ENCODE measurements at regions not wholly inside any gene's neighbourhood (a gene's known extent, or its start where the extent isn't known, plus 50 kb on each side); places are given as distances from the start of the nearest gene placed in this dataset.
"Not testable (repeated sequence)": the region's sequence is repeated elsewhere in the genome, so short reads cannot be mapped to it uniquely, and the experiment has no call there.

DNA sequence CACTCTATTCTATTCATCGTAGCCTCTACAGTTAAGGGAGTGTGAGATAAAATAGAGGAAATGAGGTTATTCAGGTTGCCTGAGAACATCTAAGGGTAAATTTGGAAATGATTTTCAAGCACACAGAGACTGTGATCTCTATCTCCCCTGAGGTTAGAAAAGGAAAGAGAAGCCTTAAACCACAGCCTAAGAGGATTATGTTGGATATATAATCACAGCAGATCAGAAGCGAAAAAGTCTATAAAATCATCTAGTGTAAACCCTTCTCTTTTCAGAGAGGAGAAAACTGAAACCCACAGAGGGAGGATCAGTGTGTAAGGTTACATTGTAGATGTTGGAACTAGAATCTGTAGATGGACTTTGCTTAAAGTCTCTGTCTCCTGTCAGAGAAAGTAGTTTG is 90.6 kb upstream of the SEMA3E start:
- H3K9me3 ChIP-seq (ENCODE audit: control insufficient read depth, insufficient read depth, low read length), result no peaks in the 10 kb centered on the region
- no peak overlapping the region for H3K27ac ChIP-seq (ENCODE audit: low read depth, low read length)
- no peak overlapping the region for H3K9ac ChIP-seq (ENCODE audit: low read depth, low read length)
- no peaks in the 10 kb centered on the region for H3K36me3 ChIP-seq (ENCODE audit: control insufficient read depth, insufficient read depth, low read length)
- H3K4me3 ChIP-seq (ENCODE audit: low read depth, low read length), result no peak overlapping the region
- H3K27me3 ChIP-seq (ENCODE audit: control insufficient read depth, insufficient read depth, low read length), result no peaks in the 10 kb centered on the region; the same call in 1 of the 2 replicates
- no peaks in the 10 kb centered on the region for H3K4me1 ChIP-seq (ENCODE audit: control insufficient read depth, insufficient read depth, low read length)

DNA sequence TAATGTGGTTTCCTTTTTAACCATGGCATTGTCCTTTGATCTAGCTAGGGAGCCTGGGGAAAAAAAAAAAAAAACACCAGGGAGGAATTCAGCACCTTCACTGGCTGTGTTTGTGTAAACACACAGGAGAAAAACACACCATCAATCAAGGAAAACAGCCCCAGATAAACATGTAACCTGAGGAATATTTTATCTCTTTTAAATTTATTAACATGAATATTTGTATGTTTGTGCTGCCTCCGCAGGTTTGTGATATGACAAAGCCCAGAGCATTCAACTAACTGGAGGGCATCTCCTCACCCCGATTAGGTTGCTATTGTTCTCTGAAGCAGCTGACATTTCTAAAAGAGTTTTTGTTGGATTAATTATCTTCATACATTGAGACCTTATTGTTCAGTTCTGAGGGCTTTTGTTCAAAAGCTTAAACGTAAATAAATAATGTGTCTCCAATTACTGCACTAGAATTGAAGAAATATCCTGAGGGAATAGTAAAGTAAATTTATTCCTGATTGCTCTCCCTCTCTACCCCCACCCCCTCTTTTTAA is 89.4 kb upstream of the SEMA3E start:
- H3K36me3 ChIP-seq (ENCODE audit: control insufficient read depth, insufficient read depth, low read length), result no peaks in the 10 kb centered on the region
- no peak overlapping the region for H3K9ac ChIP-seq (ENCODE audit: low read depth, low read length)
- no peak overlapping the region for H3K27ac ChIP-seq (ENCODE audit: low read depth, low read length)
- H3K9me3 ChIP-seq (ENCODE audit: control insufficient read depth, insufficient read depth, low read length), result no peaks in the 10 kb centered on the region
- no peaks in the 10 kb centered on the region for H3K4me1 ChIP-seq (ENCODE audit: control insufficient read depth, insufficient read depth, low read length)
- H3K4me3 ChIP-seq (ENCODE audit: low read depth, low read length), result no peak overlapping the region
- no peaks in the 10 kb centered on the region; the same call in 1 of the 2 replicates for H3K27me3 ChIP-seq (ENCODE audit: control insufficient read depth, insufficient read depth, low read length)

DNA sequence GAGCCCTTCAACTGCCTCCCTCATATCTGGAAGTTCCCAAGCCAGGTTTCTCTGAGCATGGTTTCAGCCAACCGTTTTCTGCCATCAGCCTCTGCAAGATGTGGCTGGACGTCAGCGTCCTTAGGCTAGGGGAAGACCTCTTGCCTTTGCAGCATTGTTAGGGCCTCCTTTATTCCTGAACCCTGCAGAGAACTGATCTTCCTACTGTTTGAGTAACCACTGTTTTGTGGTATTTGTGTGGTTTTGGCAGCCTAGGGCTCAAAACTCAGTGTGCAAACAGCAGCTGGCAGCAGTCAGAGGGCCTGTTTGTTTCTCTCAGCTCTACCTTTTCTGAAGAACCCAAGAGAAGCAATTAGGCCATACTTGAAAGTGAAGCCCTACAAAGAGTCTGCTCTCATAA is 83.4 kb upstream of the SEMA3E start:
- Histone ChIP-seq H3K4me1 (ENCODE audit: control insufficient read depth, insufficient read depth, low read length) (0 out of 2 replicates have a peak, but pooled peaks cover 3% of the 10 kb centered on the region), H3K27ac (ENCODE audit: low read depth, low read length) (no peak overlapping the region), H3K36me3 (ENCODE audit: control insufficient read depth, insufficient read depth, low read length) (no peaks in the 10 kb centered on the region), H3K9ac (ENCODE audit: low read depth, low read length) (no peak overlapping the region), H3K27me3 (ENCODE audit: control insufficient read depth, insufficient read depth, low read length) (peaks cover 13% of the 10 kb centered on the region), H3K4me3 (ENCODE audit: low read depth, low read length) (no peak overlapping the region), H3K9me3 (ENCODE audit: control insufficient read depth, insufficient read depth, low read length) (no peaks in the 10 kb centered on the region)

DNA sequence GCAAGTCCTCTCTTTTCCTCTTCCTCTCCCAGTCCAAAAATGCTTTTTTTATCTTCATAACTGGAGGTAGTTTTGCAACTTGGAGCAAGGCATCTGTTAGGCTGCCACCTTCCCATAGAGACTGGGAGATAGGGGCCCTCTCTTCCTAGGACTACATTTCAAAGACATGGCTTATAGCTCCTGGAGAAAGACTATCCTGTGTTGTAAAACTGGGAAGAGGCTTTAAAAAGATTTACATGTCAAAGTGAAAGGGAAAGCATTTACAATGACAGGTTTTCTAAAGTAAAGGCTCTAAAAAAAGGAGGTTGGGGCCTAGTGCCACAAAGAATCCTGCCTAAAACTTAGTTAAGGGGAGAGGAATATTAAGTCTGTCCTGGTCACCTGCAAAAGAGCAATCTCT is 82.2 kb upstream of the SEMA3E start:
- H3K9me3 ChIP-seq (ENCODE audit: control insufficient read depth, insufficient read depth, low read length), result no peaks in the 10 kb centered on the region
- no peaks in the 10 kb centered on the region for H3K36me3 ChIP-seq (ENCODE audit: control insufficient read depth, insufficient read depth, low read length)
- H3K27ac ChIP-seq (ENCODE audit: low read depth, low read length), result no peak overlapping the region
- 0 out of 2 replicates have a peak, but pooled peaks cover 3% of the 10 kb centered on the region for H3K4me1 ChIP-seq (ENCODE audit: control insufficient read depth, insufficient read depth, low read length)
- no peak overlapping the region for H3K4me3 ChIP-seq (ENCODE audit: low read depth, low read length)
- no peak overlapping the region for H3K9ac ChIP-seq (ENCODE audit: low read depth, low read length)
- peaks cover 13% of the 10 kb centered on the region for H3K27me3 ChIP-seq (ENCODE audit: control insufficient read depth, insufficient read depth, low read length)

DNA sequence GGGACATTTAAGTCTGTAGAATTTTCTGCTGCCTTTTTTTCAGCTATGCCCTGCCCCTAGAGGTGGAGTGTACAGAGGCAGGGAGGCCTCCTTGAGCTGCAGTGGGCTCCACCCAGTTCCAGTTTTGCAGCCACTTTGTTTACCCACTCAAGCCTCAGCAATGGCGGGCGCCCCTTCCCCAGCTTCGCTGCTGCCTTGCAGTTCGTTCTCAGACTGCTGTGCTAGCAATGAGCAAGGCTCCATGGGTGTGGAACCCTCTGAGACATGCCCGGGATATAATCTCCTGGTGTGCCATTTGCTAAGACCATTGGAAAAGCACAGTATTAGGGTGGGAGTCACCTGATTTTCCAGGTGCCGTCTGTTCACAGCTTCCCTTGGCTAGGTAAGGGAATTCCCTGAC is 68.0 kb upstream of the SEMA3E start:
- not testable (repeated sequence) for H3K27me3 ChIP-seq (ENCODE audit: control insufficient read depth, insufficient read depth, low read length); H3K36me3 ChIP-seq (ENCODE audit: control insufficient read depth, insufficient read depth, low read length); H3K9me3 ChIP-seq (ENCODE audit: control insufficient read depth, insufficient read depth, low read length); H3K4me3 ChIP-seq (ENCODE audit: low read depth, low read length); H3K27ac ChIP-seq (ENCODE audit: low read depth, low read length); H3K4me1 ChIP-seq (ENCODE audit: control insufficient read depth, insufficient read depth, low read length); H3K9ac ChIP-seq (ENCODE audit: low read depth, low read length)

DNA sequence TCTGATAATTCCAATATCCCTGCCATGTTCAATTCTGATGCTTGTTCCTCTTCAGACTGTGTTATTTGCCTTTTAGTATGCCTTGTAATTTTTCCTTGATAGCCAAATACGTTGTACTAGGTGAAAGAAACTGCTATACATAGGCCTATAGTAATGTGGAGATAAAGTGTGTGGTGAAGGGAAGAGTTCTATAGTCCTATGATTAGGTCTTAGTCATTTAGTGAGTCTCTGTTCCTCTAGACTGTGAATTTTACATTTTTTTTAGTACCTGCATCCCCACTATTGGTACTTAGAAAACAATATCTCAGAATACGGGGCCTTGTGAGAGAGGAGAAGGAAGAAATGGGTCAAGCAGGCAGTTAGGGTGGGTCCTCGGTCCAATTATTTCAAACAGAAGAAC is 59.6 kb upstream of the SEMA3E start:
- Histone ChIP-seq H3K9ac (ENCODE audit: low read depth, low read length) (no peak overlapping the region), H3K27me3 (ENCODE audit: control insufficient read depth, insufficient read depth, low read length) (no peaks in the 10 kb centered on the region), H3K36me3 (ENCODE audit: control insufficient read depth, insufficient read depth, low read length) (no peaks in the 10 kb centered on the region), H3K4me1 (ENCODE audit: control insufficient read depth, insufficient read depth, low read length) (no peaks in the 10 kb centered on the region; the same call in 1 of the 2 replicates), H3K4me3 (ENCODE audit: low read depth, low read length) (no peak overlapping the region), H3K27ac (ENCODE audit: low read depth, low read length) (no peak overlapping the region), H3K9me3 (ENCODE audit: control insufficient read depth, insufficient read depth, low read length) (peaks cover 9% of the 10 kb centered on the region; the same call in 1 of the 2 replicates)

DNA sequence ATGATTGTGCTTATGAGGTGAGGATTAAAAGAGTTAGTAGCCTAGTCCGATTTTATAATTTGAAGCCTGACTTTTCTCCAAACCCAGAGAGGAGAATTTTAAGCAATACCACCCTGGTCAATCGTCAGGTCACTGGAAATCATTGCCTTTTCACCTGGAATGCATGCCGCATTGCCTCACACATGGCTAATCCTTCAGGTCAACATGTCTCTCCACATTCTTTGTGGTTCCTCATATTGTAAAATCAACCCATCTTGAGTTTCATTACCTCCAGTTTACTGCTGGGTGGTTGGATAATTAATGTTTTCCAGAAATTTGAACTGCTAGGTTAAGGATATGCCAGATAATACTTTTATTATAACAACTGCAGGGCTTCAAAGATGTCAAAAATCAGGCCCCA is 55.6 kb upstream of the SEMA3E start:
- Histone ChIP-seq H3K4me1 (ENCODE audit: control insufficient read depth, insufficient read depth, low read length) (no peaks in the 10 kb centered on the region; the same call in 1 of the 2 replicates), H3K27me3 (ENCODE audit: control insufficient read depth, insufficient read depth, low read length) (no peaks in the 10 kb centered on the region; the same call in 1 of the 2 replicates), H3K4me3 (ENCODE audit: low read depth, low read length) (no peak overlapping the region), H3K9ac (ENCODE audit: low read depth, low read length) (no peak overlapping the region), H3K36me3 (ENCODE audit: control insufficient read depth, insufficient read depth, low read length) (no peaks in the 10 kb centered on the region), H3K9me3 (ENCODE audit: control insufficient read depth, insufficient read depth, low read length) (peaks cover 8% of the 10 kb centered on the region; the same call in 1 of the 2 replicates), H3K27ac (ENCODE audit: low read depth, low read length) (no peak overlapping the region)

DNA sequence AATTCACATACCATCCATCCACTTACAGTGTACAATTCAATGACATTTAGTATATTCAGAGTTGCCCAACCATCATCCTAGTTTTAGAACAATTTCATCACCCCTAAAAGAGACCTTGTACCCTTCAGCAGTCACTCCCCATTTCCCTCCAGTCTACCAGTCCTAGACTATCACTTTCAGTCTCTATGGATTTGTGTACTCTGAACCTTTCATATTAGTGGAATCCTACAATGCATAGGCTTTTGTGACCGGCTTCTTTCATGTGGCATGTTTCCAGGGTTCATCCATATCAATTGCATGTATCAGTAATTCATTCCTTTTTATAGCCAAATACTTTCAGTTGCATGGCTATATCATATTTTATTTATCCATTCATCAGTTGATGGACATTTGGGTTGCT is 53.5 kb upstream of the SEMA3E start:
- Histone ChIP-seq H3K27ac (ENCODE audit: low read depth, low read length) (no peak overlapping the region), H3K27me3 (ENCODE audit: control insufficient read depth, insufficient read depth, low read length) (peaks cover 14% of the 10 kb centered on the region), H3K4me1 (ENCODE audit: control insufficient read depth, insufficient read depth, low read length) (peaks cover 8% of the 10 kb centered on the region; the same call in 1 of the 2 replicates), H3K9ac (ENCODE audit: low read depth, low read length) (no peak overlapping the region), H3K4me3 (ENCODE audit: low read depth, low read length) (no peak overlapping the region), H3K36me3 (ENCODE audit: control insufficient read depth, insufficient read depth, low read length) (no peaks in the 10 kb centered on the region), H3K9me3 (ENCODE audit: control insufficient read depth, insufficient read depth, low read length) (no peaks in the 10 kb centered on the region)

DNA sequence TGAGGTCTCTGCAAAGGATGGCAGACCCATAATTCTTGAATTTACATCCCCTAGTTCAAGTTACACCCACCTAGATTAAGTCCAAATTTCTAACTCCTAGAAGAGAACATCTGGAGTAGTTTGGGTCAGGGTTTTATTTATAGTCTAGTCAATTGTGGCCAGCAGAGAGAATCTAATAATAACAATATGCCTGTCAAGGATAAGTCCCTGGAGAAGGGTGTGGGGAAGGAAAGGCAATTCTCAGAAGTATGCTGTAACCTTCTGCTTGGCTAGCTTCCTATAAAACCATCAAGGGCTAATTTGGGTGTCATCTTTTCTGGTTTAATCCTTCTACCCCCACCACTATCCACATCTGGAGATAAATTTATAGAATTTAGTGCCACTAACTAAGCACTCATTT is 52.8 kb upstream of the SEMA3E start:
- Histone ChIP-seq H3K27ac (ENCODE audit: low read depth, low read length) (no peak overlapping the region), H3K4me1 (ENCODE audit: control insufficient read depth, insufficient read depth, low read length) (peaks cover 10% of the 10 kb centered on the region)

More for the DNA sequence above, 52.8 kb upstream of the SEMA3E start:
- Histone ChIP-seq H3K27me3 (ENCODE audit: control insufficient read depth, insufficient read depth, low read length) (peaks cover 21% of the 10 kb centered on the region), H3K9me3 (ENCODE audit: control insufficient read depth, insufficient read depth, low read length) (no peaks in the 10 kb centered on the region), H3K9ac (ENCODE audit: low read depth, low read length) (no peak overlapping the region), H3K36me3 (ENCODE audit: control insufficient read depth, insufficient read depth, low read length) (no peaks in the 10 kb centered on the region), H3K4me3 (ENCODE audit: low read depth, low read length) (no peak overlapping the region)
